Body of pancreas (tissue), 4 donors: ENCODE measurements at regions not wholly inside any gene's neighbourhood (a gene's known extent, or its start where the extent isn't known, plus 50 kb on each side); places are given as distances from the start of the nearest gene placed in this dataset.

ENCODE experiments used
- ATAC-seq: fragments of 150-250 bp; one replicate; pipeline ENCODE4 v1.9.1; 2016
- DNase-seq, 4 donors: peaks; one replicate each; pipeline ENCODE4 v3.0.0-alpha.2; 2019
- H3K27ac ChIP-seq, 4 donors: fragments of 200-600 bp; sonication (generic); 1 replicate in 3 of 4; 2 replicates in 1 of 4; pipeline versions ENCODE4 v1.5.1 to v1.6.1; 2016 to 2019; ENCODE audit warnings: mild to moderate bottlenecking in 1 of 4, mixed read lengths in 1 of 4, moderate library complexity in 1 of 4
- H3K27me3 ChIP-seq, 2 donors: fragments of 200-600 bp; sonication (generic); one replicate each; pipeline ENCODE4 v1.6.0; 2016; ENCODE audit warnings: mild to moderate bottlenecking in 1 of 2
- H3K36me3 ChIP-seq, 2 donors: fragments of 200-600 bp; sonication (generic); replicated peaks in 1 of 2; 2 replicates each; pipeline ENCODE4 v1.5.1; 2016; ENCODE audit warnings: low read depth in 2 of 2; ENCODE audit not compliant: insufficient read depth in 1 of 2
- H3K4me1 ChIP-seq: fragments of 200-600 bp; sonication (generic); one replicate; pipeline ENCODE4 v1.6.0; 2016
- H3K4me3 ChIP-seq, 2 donors: fragments of 200-600 bp; sonication (generic); 1 replicate in 1 of 2; 2 replicates in 1 of 2; pipeline ENCODE4 v1.5.1; 2016 to 2019
- H3K9me3 ChIP-seq, 3 donors: fragments of 200-600 bp; sonication (generic); 1 replicate in 2 of 3; 2 replicates in 1 of 3; pipeline ENCODE4 v1.5.1; 2016
- CTCF ChIP-seq, 7 experiments: fragments of 450-650 bp in 4 of 7; fragments of 200-600 bp in 3 of 7; sonication (generic) in 3 of 7; IDR thresholded peaks; one replicate each; pipeline ENCODE4 v1.5.1; 2016 to 2019; ENCODE audit warnings: antibody characterized with exemption in 7 of 7
- POLR2A ChIP-seq, 3 donors: fragments of 450-650 bp; IDR thresholded peaks; one replicate each; pipeline ENCODE4 v1.6.1; 2016; ENCODE audit warnings: antibody characterized with exemption in 3 of 3, mild to moderate bottlenecking in 2 of 3
- WGBS, 2 donors: methylation state at CpG; one replicate each; pipeline ENCODE4 v1.1.5; 2017; 5-methylcytosine and 5-hydroxymethylcytosine counted together
- intact Hi-C: fragments of 100-400 bp; cut with DNase I; formaldehyde crosslinking; loops from one replicate; pipeline ENCODE4 v1.15.1; 2023

- no peak for ATAC-seq
Observed at GRCh38 chr2:176584333-176584732, 315.1 kb downstream of the MTX2 start.

GRCh38 chr2:176585291-176585690 lies 316.0 kb downstream of the MTX2 start:
- WGBS, 2 donors: 54 to 76% methylated on average over 1 of the region's 1 CpG
- DNase-seq (no peak), ATAC-seq (no peak)
- Histone ChIP-seq H3K4me1 (no peaks in the 10 kb centered on the region), H3K36me3 (no peaks in the 10 kb centered on the region), H3K27me3 (peaks cover 0 to 4% of the 10 kb centered on the region in 2 donors), H3K4me3 (no peak overlapping the region), H3K27ac (no peak overlapping the region), H3K9me3 (no peaks in the 10 kb centered on the region)
- no peak for TF ChIP-seq CTCF (IDR thresholded peaks at IDR 0.05)
- no peak for TF ChIP-seq POLR2A (IDR thresholded peaks at IDR 0.05)
- intact Hi-C loops: no loop called here

More at GRCh38 chr2:176584333-176584732, 315.1 kb downstream of the MTX2 start:
- Histone ChIP-seq H3K27ac (no peak overlapping the region), H3K9me3 (no peaks in the 10 kb centered on the region), H3K36me3 (no peaks in the 10 kb centered on the region), H3K27me3 (peaks cover 0 to 4% of the 10 kb centered on the region in 2 donors), H3K4me3 (no peak overlapping the region), H3K4me1 (no peaks in the 10 kb centered on the region)
- peak in 1 of 4 donors; percentile 6 for DNase-seq
- 35 to 39% methylated on average over 3 of the region's 3 CpGs for WGBS, 2 donors
- intact Hi-C loops: no loop called here
- TF ChIP-seq CTCF (IDR thresholded peaks at IDR 0.05): no peak
- no peak for TF ChIP-seq POLR2A (IDR thresholded peaks at IDR 0.05)

- 60 to 72% methylated on average over 2 of the region's 2 CpGs for WGBS, 2 donors
- intact Hi-C loops: no loop called here
- DNase-seq: no peak
- Histone ChIP-seq H3K4me1 (no peaks in the 10 kb centered on the region), H3K27me3 (peaks cover 0 to 4% of the 10 kb centered on the region in 2 donors), H3K36me3 (no peaks in the 10 kb centered on the region), H3K4me3 (no peak overlapping the region), H3K9me3 (no peaks in the 10 kb centered on the region), H3K27ac (no peak overlapping the region)
- no peak for TF ChIP-seq POLR2A (IDR thresholded peaks at IDR 0.05)
- TF ChIP-seq CTCF (IDR thresholded peaks at IDR 0.05): no peak
- no peak for ATAC-seq
Observed at GRCh38 chr2:176585791-176586190, 316.5 kb downstream of the MTX2 start.

- ATAC-seq (no peak), DNase-seq (no peak)
- Histone ChIP-seq H3K9me3 (no peaks in the 10 kb centered on the region), H3K36me3 (no peaks in the 10 kb centered on the region), H3K27ac (no peak overlapping the region), H3K27me3 (no peaks in the 10 kb centered on the region), H3K4me3 (no peak overlapping the region), H3K4me1 (no peaks in the 10 kb centered on the region)
- no peak for TF ChIP-seq CTCF (IDR thresholded peaks at IDR 0.05)
- no peak for TF ChIP-seq POLR2A (IDR thresholded peaks at IDR 0.05)
- intact Hi-C loops: no loop called here
- WGBS, 2 donors: 32 to 33% methylated on average over 7 of the region's 7 CpGs
Observed at GRCh38 chr2:176589287-176589686, 320.0 kb downstream of the MTX2 start.

- Histone ChIP-seq H3K9me3 (no peaks in the 10 kb centered on the region), H3K4me3 (no peak overlapping the region), H3K27me3 (no peaks in the 10 kb centered on the region), H3K4me1 (no peaks in the 10 kb centered on the region), H3K27ac (no peak overlapping the region), H3K36me3 (no peaks in the 10 kb centered on the region)
- no peak for TF ChIP-seq POLR2A (IDR thresholded peaks at IDR 0.05)
- no peak for TF ChIP-seq CTCF (IDR thresholded peaks at IDR 0.05)
- DNase-seq (no peak), ATAC-seq (no peak)
- intact Hi-C loops: no loop called here
- WGBS, 2 donors: 41 to 44% methylated on average over 11 of the region's 11 CpGs
Observed at GRCh38 chr2:176589825-176590440, 320.7 kb downstream of the MTX2 start.
